Activated CD4-positive, alpha-beta memory T cell treated with anti-CD3 and anti-CD28 coated beads, Interleukin-2, amount 10 ng/mL, durations not matched to agents 7 days and 5 days (primary cell): ENCODE measurements at regions not wholly inside any gene's neighbourhood (a gene's known extent, or its start where the extent isn't known, plus 50 kb on each side); places are given as distances from the start of the nearest gene placed in this dataset.
"Not testable (repeated sequence)": the region's sequence is repeated elsewhere in the genome, so short reads cannot be mapped to it uniquely, and the experiment has no call there.

Experiments
- CTCF ChIA-PET: fragments of 350-600 bp; sonication (Branson Sonifier 250); formaldehyde crosslinking; loops from one replicate; lab custom pipeline; 2021; ENCODE audit warnings: antibody characterized with exemption, inconsistent platforms; lab: Charles Lee
- POLR2A ChIA-PET: fragments of 350-600 bp; sonication (Branson Sonifier 250); formaldehyde crosslinking; loops from one replicate; lab custom pipeline; 2021; ENCODE audit warnings: antibody characterized with exemption; lab: Charles Lee
- DNase-seq: peaks from one replicate; pipeline ENCODE4 v3.0.0-alpha.2; 2020
- H3K27ac Mint-ChIP-seq: one replicate; pipeline ENCODE4 v1.8.0; 2021; ENCODE audit warnings: mild to moderate bottlenecking, mixed read lengths
- H3K27me3 Mint-ChIP-seq: one replicate; pipeline ENCODE4 v1.8.0; 2021; ENCODE audit warnings: mixed read lengths
- H3K36me3 Mint-ChIP-seq: one replicate; pipeline ENCODE4 v1.8.0; 2021; ENCODE audit warnings: low read depth, mixed read lengths
- H3K4me1 Mint-ChIP-seq: one replicate; pipeline ENCODE4 v1.8.0; 2021; ENCODE audit warnings: mixed read lengths
- H3K4me3 Mint-ChIP-seq: one replicate; pipeline ENCODE4 v1.8.0; 2021; ENCODE audit warnings: mild to moderate bottlenecking, mixed read lengths
- H3K9me3 Mint-ChIP-seq: one replicate; pipeline ENCODE4 v1.8.0; 2021; ENCODE audit warnings: mixed read lengths

GRCh38 chr4:73671348-73671747 lies 51.1 kb upstream of the RASSF6 start:
- CTCF ChIA-PET, H3K27ac Mint-ChIP-seq, DNase-seq, H3K9me3 Mint-ChIP-seq, H3K27me3 Mint-ChIP-seq, POLR2A ChIA-PET, H3K36me3 Mint-ChIP-seq, H3K4me1 Mint-ChIP-seq, H3K4me3 Mint-ChIP-seq: not testable (repeated sequence)

DNA sequence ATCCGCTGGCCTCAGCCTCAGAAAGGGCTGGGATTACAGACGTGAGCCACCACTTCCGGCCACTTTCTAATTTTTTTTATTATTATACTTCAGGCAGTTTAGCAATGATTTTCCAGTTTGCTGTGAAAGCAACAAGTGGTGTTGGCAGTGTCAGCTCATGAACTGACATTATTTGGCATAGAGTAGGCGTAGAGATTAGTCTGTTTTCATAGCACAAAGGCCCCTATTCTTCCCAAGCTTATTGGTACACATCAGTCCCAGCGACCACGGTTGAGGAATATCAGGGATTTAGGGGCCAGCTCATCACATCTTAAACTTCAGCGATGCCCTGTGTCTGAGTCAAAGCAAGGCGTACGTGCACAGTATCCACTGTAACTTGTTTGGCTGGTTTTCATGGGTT lies 53.0 kb upstream of the RASSF6 start:
- no peaks in the 10 kb centered on the region for H3K27me3 Mint-ChIP-seq
- CTCF ChIA-PET: no interaction called here

GRCh38 chr4:73674451-73674919 lies 54.2 kb upstream of the RASSF6 start:
- CTCF ChIA-PET: no interaction called here
- Mint-ChIP-seq H3K27ac (no peak overlapping the region), H3K36me3 (no peaks in the 10 kb centered on the region), H3K9me3 (no peaks in the 10 kb centered on the region), H3K4me3 (no peak overlapping the region), H3K27me3 (no peaks in the 10 kb centered on the region), H3K4me1 (no peaks in the 10 kb centered on the region)
- DNase-seq: no peak
- POLR2A ChIA-PET: no interaction called here

More for the DNA sequence above, 53.0 kb upstream of the RASSF6 start:
- Mint-ChIP-seq H3K4me1 (no peaks in the 10 kb centered on the region), H3K27ac (no peak overlapping the region), H3K9me3 (no peaks in the 10 kb centered on the region), H3K36me3 (no peaks in the 10 kb centered on the region), H3K4me3 (no peak overlapping the region)
- no peak for DNase-seq
- POLR2A ChIA-PET: no interaction called here

- no peaks in the 10 kb centered on the region for H3K9me3 Mint-ChIP-seq
- no peak for DNase-seq
- ChIA-PET POLR2A (no interaction called here), CTCF (no interaction called here)
- H3K4me3 Mint-ChIP-seq: no peak overlapping the region
- H3K36me3 Mint-ChIP-seq: no peaks in the 10 kb centered on the region
- no peak overlapping the region for H3K27ac Mint-ChIP-seq
- no peaks in the 10 kb centered on the region for H3K4me1 Mint-ChIP-seq
- H3K27me3 Mint-ChIP-seq: no peaks in the 10 kb centered on the region
Measured at GRCh38 chr4:73675623-73676022, 55.4 kb upstream of the RASSF6 start.

GRCh38 chr4:73676136-73676535 lies 55.9 kb upstream of the RASSF6 start:
- Mint-ChIP-seq H3K36me3 (no peaks in the 10 kb centered on the region), H3K4me1 (no peaks in the 10 kb centered on the region), H3K27ac (no peak overlapping the region), H3K4me3 (no peak overlapping the region), H3K27me3 (no peaks in the 10 kb centered on the region), H3K9me3 (no peaks in the 10 kb centered on the region)
- CTCF ChIA-PET: no interaction called here
- no peak for DNase-seq
- POLR2A ChIA-PET: no interaction called here

DNA sequence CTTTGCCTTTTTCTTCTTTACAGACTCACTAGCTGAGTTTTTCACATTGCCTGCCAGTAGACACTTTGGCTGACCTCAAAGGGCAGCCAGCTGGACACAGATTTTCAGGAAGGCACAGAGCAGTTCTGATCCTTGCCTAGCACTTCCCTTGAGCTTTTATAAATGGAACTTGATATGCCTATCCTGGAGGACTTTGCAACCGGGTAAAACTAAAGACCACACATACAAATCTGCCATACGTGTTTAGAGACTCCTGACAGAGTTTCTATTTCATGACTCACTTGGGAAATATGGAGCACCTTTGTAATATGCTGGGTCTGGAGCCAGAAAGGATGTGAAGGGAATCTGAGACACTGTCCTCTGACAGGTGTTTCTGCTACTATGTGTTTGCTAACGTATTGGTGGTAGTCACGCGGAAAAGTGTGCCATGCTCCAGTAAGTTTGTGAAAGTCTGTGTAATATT lies 56.7 kb upstream of the RASSF6 start:
- no peaks in the 10 kb centered on the region for H3K36me3 Mint-ChIP-seq
- CTCF ChIA-PET: no interaction called here
- POLR2A ChIA-PET: interaction anchor here (0.6 kb wide), 1 partner anchor 111 kb away, joined by 3 read pairs; no protein-coding TSS in a partner anchor
- H3K27ac Mint-ChIP-seq: no peak overlapping the region
- H3K9me3 Mint-ChIP-seq: no peaks in the 10 kb centered on the region
- DNase-seq: no peak
- H3K4me1 Mint-ChIP-seq: no peaks in the 10 kb centered on the region
- H3K4me3 Mint-ChIP-seq: no peak overlapping the region
- H3K27me3 Mint-ChIP-seq: no peaks in the 10 kb centered on the region

DNA sequence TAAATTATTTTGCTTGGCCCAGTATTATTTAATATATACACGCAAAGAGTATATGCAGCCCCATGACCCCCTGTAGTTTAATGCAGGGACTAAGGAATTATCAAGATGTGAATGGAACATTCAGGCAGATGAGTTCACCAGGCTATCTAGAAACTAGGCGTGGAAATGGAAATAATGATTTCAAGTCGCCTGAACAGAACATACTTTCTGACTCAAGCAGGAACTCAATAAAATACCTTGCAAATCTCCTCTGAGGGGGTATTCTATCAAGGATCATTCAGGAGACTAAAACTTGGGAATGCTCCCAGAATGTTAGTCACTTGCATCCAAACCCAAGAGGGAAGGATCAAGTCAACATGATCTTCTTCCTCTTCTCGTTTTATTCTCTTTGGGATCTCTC lies 59.6 kb upstream of the RASSF6 start:
- no peak for DNase-seq
- no peaks in the 10 kb centered on the region for H3K36me3 Mint-ChIP-seq
- no peak overlapping the region for H3K4me3 Mint-ChIP-seq
- ChIA-PET POLR2A (no interaction called here), CTCF (no interaction called here)
- H3K27ac Mint-ChIP-seq: no peak overlapping the region
- H3K27me3 Mint-ChIP-seq: no peaks in the 10 kb centered on the region
- no peaks in the 10 kb centered on the region for H3K9me3 Mint-ChIP-seq
- H3K4me1 Mint-ChIP-seq: no peaks in the 10 kb centered on the region

DNA sequence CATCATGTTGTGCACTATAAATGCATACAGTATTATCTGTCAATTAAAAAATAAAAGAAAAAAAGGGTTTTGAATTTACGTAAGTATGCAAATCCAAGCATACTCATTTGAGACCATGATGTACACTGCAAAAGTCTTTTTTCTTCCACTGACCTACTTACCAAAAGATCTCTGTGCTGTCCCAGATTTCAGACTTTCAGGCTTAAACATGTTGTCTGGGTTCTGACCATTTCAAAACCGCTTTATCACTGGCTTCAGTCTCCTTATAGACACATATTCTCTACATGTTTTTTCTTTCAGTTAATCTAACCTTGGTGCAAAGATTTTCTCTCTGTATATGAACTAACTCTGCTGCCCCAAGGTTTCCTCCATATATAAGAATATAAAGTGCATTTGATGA lies 58.6 kb upstream of the CXCL8 start:
- POLR2A ChIA-PET: no interaction called here
- CTCF ChIA-PET: no interaction called here
- H3K36me3 Mint-ChIP-seq: no peaks in the 10 kb centered on the region
- no peak overlapping the region for H3K27ac Mint-ChIP-seq
- no peak for DNase-seq
- H3K4me3 Mint-ChIP-seq: no peak overlapping the region
- no peaks in the 10 kb centered on the region for H3K9me3 Mint-ChIP-seq
- no peaks in the 10 kb centered on the region for H3K4me1 Mint-ChIP-seq
- H3K27me3 Mint-ChIP-seq: peaks cover 2% of the 10 kb centered on the region

- no peaks in the 10 kb centered on the region for H3K9me3 Mint-ChIP-seq
Measured at GRCh38 chr4:73682508-73682907, 57.9 kb upstream of the CXCL8 start.

GRCh38 chr4:73683033-73683432 lies 57.3 kb upstream of the CXCL8 start:
- H3K36me3 Mint-ChIP-seq: no peaks in the 10 kb centered on the region
- POLR2A ChIA-PET: no interaction called here

More at GRCh38 chr4:73682508-73682907, 57.9 kb upstream of the CXCL8 start:
- H3K27me3 Mint-ChIP-seq: peaks cover 2% of the 10 kb centered on the region
- ChIA-PET CTCF (no interaction called here), POLR2A (no interaction called here)
- H3K27ac Mint-ChIP-seq: no peak overlapping the region
- no peak for DNase-seq
- H3K36me3 Mint-ChIP-seq: no peaks in the 10 kb centered on the region
- no peaks in the 10 kb centered on the region for H3K4me1 Mint-ChIP-seq
- H3K4me3 Mint-ChIP-seq: no peak overlapping the region

GRCh38 chr4:73683456-73683855 lies 56.9 kb upstream of the CXCL8 start:
- H3K9me3 Mint-ChIP-seq: no peaks in the 10 kb centered on the region
- no peaks in the 10 kb centered on the region for H3K4me1 Mint-ChIP-seq
- no peak for DNase-seq
- peaks cover 2% of the 10 kb centered on the region for H3K27me3 Mint-ChIP-seq
- ChIA-PET POLR2A (no interaction called here), CTCF (no interaction called here)
- no peak overlapping the region for H3K27ac Mint-ChIP-seq
- no peak overlapping the region for H3K4me3 Mint-ChIP-seq
- H3K36me3 Mint-ChIP-seq: no peaks in the 10 kb centered on the region

More at GRCh38 chr4:73683033-73683432, 57.3 kb upstream of the CXCL8 start:
- Mint-ChIP-seq H3K27me3 (peaks cover 2% of the 10 kb centered on the region), H3K4me1 (no peaks in the 10 kb centered on the region), H3K27ac (no peak overlapping the region), H3K9me3 (no peaks in the 10 kb centered on the region), H3K4me3 (no peak overlapping the region)
- CTCF ChIA-PET: no interaction called here
- DNase-seq: no peak

DNA sequence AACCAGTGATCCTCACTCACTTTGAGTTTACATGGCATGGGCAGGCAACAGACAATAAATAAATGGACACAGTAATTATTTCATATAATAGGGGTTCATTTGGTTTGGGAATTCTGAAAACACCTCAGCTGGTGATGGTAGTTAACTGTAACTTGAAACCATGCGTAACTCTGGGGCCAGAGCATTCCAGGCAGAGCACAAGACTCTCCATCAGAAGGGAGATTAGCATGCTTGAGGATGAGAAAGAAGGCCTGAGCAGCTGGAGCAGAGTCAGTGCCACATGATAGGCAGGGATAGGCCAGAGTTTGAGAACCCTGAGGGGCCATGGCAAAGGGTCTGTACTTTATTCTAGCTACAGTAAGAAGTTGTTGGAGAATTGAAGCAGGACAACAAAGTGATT lies 56.3 kb upstream of the CXCL8 start:
- Mint-ChIP-seq H3K27ac (no peak overlapping the region), H3K4me1 (no peaks in the 10 kb centered on the region), H3K27me3 (peaks cover 2% of the 10 kb centered on the region), H3K4me3 (no peak overlapping the region), H3K9me3 (no peaks in the 10 kb centered on the region), H3K36me3 (no peaks in the 10 kb centered on the region)
- no peak for DNase-seq
- POLR2A ChIA-PET: no interaction called here
- CTCF ChIA-PET: no interaction called here

- no peak for DNase-seq
- ChIA-PET POLR2A (no interaction called here), CTCF (no interaction called here)
- H3K9me3 Mint-ChIP-seq: no peaks in the 10 kb centered on the region
- H3K4me3 Mint-ChIP-seq: no peak overlapping the region
- no peak overlapping the region for H3K27ac Mint-ChIP-seq
- peaks cover 2% of the 10 kb centered on the region for H3K27me3 Mint-ChIP-seq
- H3K36me3 Mint-ChIP-seq: no peaks in the 10 kb centered on the region
- no peaks in the 10 kb centered on the region for H3K4me1 Mint-ChIP-seq
Measured at GRCh38 chr4:73685052-73685451, 55.3 kb upstream of the CXCL8 start.

GRCh38 chr4:73687421-73687820 lies 52.9 kb upstream of the CXCL8 start:
- Mint-ChIP-seq H3K4me3 (no peak overlapping the region), H3K27ac (no peak overlapping the region), H3K4me1 (no peaks in the 10 kb centered on the region), H3K27me3 (peaks cover 2% of the 10 kb centered on the region), H3K9me3 (no peaks in the 10 kb centered on the region), H3K36me3 (no peaks in the 10 kb centered on the region)
- no peak for DNase-seq
- CTCF ChIA-PET: no interaction called here
- POLR2A ChIA-PET: no interaction called here
